H1 (cell line): ENCODE measurements at regions not wholly inside any gene's neighbourhood (a gene's known extent, or its start where the extent isn't known, plus 50 kb on each side); places are given as distances from the start of the nearest gene placed in this dataset.

Experiments
- CTCF ChIA-PET: fragments of 300-600 bp; sonication (Branson Sonifier 250); formaldehyde crosslinking; loops from one replicate; lab custom pipeline; 2021; ENCODE audit not compliant: partially characterized antibody; lab: Charles Lee
- POLR2A ChIA-PET: fragments of 300-600 bp; sonication (Branson Sonifier 250); formaldehyde crosslinking; loops from one replicate; lab custom pipeline; 2021; ENCODE audit warnings: inconsistent platforms; ENCODE audit not compliant: partially characterized antibody; lab: Charles Lee
- DNase-seq, 2 experiments: peaks; one replicate each; pipeline versions ENCODE4 v3.0.0 to v3.0.0-alpha.2; 2010 to 2022; ENCODE audit warnings: low spot score in 2 of 2, low read depth in 1 of 2, mixed read lengths in 1 of 2
- FAIRE-seq: peaks from 2 replicates; lab custom pipeline; 2011; peaks lifted over from hg19 to GRCh38; lab: Jason Lieb, UNC
- H2AFZ ChIP-seq: 2 replicates; pipeline ENCODE4 v1.8.1; 2012; ENCODE audit warnings: low read length, inconsistent platforms
- H2AK5ac ChIP-seq: 2 replicates; pipeline ENCODE4 v1.6.1; 2013; ENCODE audit warnings: low read depth, low read length
- H2BK120ac ChIP-seq: replicated peaks from 2 replicates; pipeline ENCODE3; 2013; ENCODE audit warnings: low read depth, low read length, inconsistent platforms
- H2BK12ac ChIP-seq: 2 replicates; pipeline ENCODE4 v1.6.1; 2013; ENCODE audit warnings: low read depth, low read length
- H2BK15ac ChIP-seq: 2 replicates; pipeline ENCODE4 v1.6.1; 2013; ENCODE audit warnings: low read length
- H2BK20ac ChIP-seq: 2 replicates; pipeline ENCODE4 v1.6.1; 2013; ENCODE audit warnings: low read length
- H2BK5ac ChIP-seq: 2 replicates; pipeline ENCODE4 v1.6.1; 2013; ENCODE audit warnings: low read depth, low read length
- H3K14ac ChIP-seq: 2 replicates; pipeline ENCODE4 v1.6.1; 2013; ENCODE audit warnings: inconsistent platforms; ENCODE audit not compliant: insufficient read length
- H3K18ac ChIP-seq: 2 replicates; pipeline ENCODE4 v1.6.1; 2013; ENCODE audit warnings: low read length; ENCODE audit errors: extremely low read depth
- H3K23ac ChIP-seq: 2 replicates; pipeline ENCODE4 v1.6.1; 2013; ENCODE audit warnings: inconsistent platforms; ENCODE audit not compliant: insufficient read length
- H3K23me2 ChIP-seq: 2 replicates; pipeline ENCODE4 v1.6.1; 2013; ENCODE audit warnings: low read depth, low read length
- H3K27ac ChIP-seq: 2 replicates; pipeline ENCODE4 v1.6.1; 2011; ENCODE audit warnings: low read depth, low read length, inconsistent platforms
- H3K27me3 ChIP-seq, 4 experiments: replicated peaks in 1 of 4; 1 replicate in 1 of 4; 2 replicates in 3 of 4; pipeline versions ENCODE4 v1.6.1 to v1.8.1; 2011 to 2013; ENCODE audit warnings: low read length in 3 of 4, mild to moderate bottlenecking in 3 of 4, inconsistent platforms in 2 of 4, mixed read lengths in 2 of 4, moderate library complexity in 1 of 4; ENCODE audit not compliant: control insufficient read depth in 3 of 4, insufficient read depth in 3 of 4; ENCODE audit errors: extremely low read depth in 1 of 4
- H3K36me3 ChIP-seq, 4 experiments: 2 replicates each; pipeline versions ENCODE4 v1.6.1 to v1.8.1; 2011 to 2013; ENCODE audit warnings: mild to moderate bottlenecking in 4 of 4, low read length in 3 of 4, moderate library complexity in 2 of 4, control low read depth in 1 of 4, inconsistent platforms in 1 of 4; ENCODE audit not compliant: insufficient read depth in 4 of 4, control insufficient read depth in 2 of 4
- H3K4ac ChIP-seq: replicated peaks from 2 replicates; pipeline ENCODE3; 2013; ENCODE audit warnings: low read length, low read depth, mixed read lengths, inconsistent platforms; ENCODE audit not compliant: insufficient read length
- H3K4me1 ChIP-seq, 4 experiments: replicated peaks in 1 of 4; 1 replicate in 1 of 4; 2 replicates in 3 of 4; pipeline versions ENCODE4 v1.6.1 to v1.8.1; 2011 to 2013; ENCODE audit warnings: low read length in 3 of 4, inconsistent platforms in 2 of 4, mixed read lengths in 1 of 4; ENCODE audit not compliant: insufficient read depth in 4 of 4, control insufficient read depth in 3 of 4
- H3K4me2 ChIP-seq, 2 experiments: 2 replicates each; pipeline versions ENCODE4 v1.6.1 to v1.8.1; 2011 to 2013; ENCODE audit warnings: low read depth in 2 of 2, low read length in 2 of 2, control low read depth in 1 of 2, inconsistent platforms in 1 of 2, mild to moderate bottlenecking in 1 of 2; ENCODE audit not compliant: insufficient read depth in 1 of 2
- H3K4me3 ChIP-seq, 4 experiments: fragments of 200-600, 300-600 bp in 1 of 4; sonication (generic), shearing (Covaris generic), sonication (Bioruptor Twin) in 1 of 4; 2 replicates each; pipeline versions ENCODE4 v1.5.1 to v1.8.1; 2011 to 2016; ENCODE audit warnings: low read length in 4 of 4, low read depth in 3 of 4, control low read depth in 2 of 4, inconsistent platforms in 2 of 4, mild to moderate bottlenecking in 2 of 4, mixed read lengths in 1 of 4, moderate library complexity in 1 of 4; ENCODE audit not compliant: insufficient read depth in 2 of 4; ENCODE audit errors: extremely low read depth in 1 of 4
- H3K56ac ChIP-seq: replicated peaks from 2 replicates; pipeline ENCODE3; 2013; ENCODE audit warnings: low read depth, mild to moderate bottlenecking, mixed read lengths, low read length, inconsistent platforms; ENCODE audit not compliant: insufficient read length
- H3K79me1 ChIP-seq: 2 replicates; pipeline ENCODE4 v1.6.1; 2013; ENCODE audit warnings: low read depth, low read length, control low read depth
- H3K79me2 ChIP-seq, 2 experiments: 2 replicates each; pipeline versions ENCODE4 v1.6.1 to v1.8.1; 2012 to 2013; ENCODE audit warnings: low read length in 2 of 2, mild to moderate bottlenecking in 2 of 2, inconsistent platforms in 1 of 2; ENCODE audit not compliant: insufficient read depth in 2 of 2, control insufficient read depth in 1 of 2
- H3K9ac ChIP-seq, 4 experiments: replicated peaks in 1 of 4; 1 replicate in 1 of 4; 2 replicates in 3 of 4; pipeline versions ENCODE4 v1.6.1 to v1.8.1; 2011 to 2013; ENCODE audit warnings: low read depth in 3 of 4, low read length in 3 of 4, control low read depth in 2 of 4, mild to moderate bottlenecking in 2 of 4, moderate library complexity in 2 of 4, inconsistent platforms in 1 of 4; ENCODE audit errors: extremely low read depth in 1 of 4
- H3K9me3 ChIP-seq, 2 experiments: 2 replicates each; pipeline versions ENCODE4 v1.6.1 to v1.8.1; 2012 to 2013; ENCODE audit warnings: mild to moderate bottlenecking in 2 of 2, moderate library complexity in 2 of 2, control low read depth in 1 of 2, inconsistent platforms in 1 of 2, low read depth in 1 of 2, low read length in 1 of 2, mixed read lengths in 1 of 2; ENCODE audit not compliant: insufficient read depth in 2 of 2
- H4K20me1 ChIP-seq, 2 experiments: replicated peaks in 1 of 2; 2 replicates each; pipeline versions ENCODE3 to v1.8.1; 2011 to 2013; ENCODE audit warnings: inconsistent platforms in 2 of 2, low read length in 2 of 2, mild to moderate bottlenecking in 1 of 2; ENCODE audit not compliant: insufficient read depth in 2 of 2, control insufficient read depth in 1 of 2
- H4K5ac ChIP-seq: 2 replicates; pipeline ENCODE4 v1.6.1; 2013; ENCODE audit warnings: low read length, low read depth, mixed read lengths, inconsistent platforms; ENCODE audit not compliant: insufficient read length
- H4K8ac ChIP-seq: 2 replicates; pipeline ENCODE4 v1.8.0; 2013; ENCODE audit warnings: mild to moderate bottlenecking, moderate library complexity, low read length, inconsistent platforms; ENCODE audit not compliant: insufficient read depth; ENCODE audit errors: extremely low read depth
- H4K91ac ChIP-seq: replicated peaks from 2 replicates; pipeline ENCODE3; 2013; ENCODE audit warnings: low read length, mixed read lengths, inconsistent platforms; ENCODE audit not compliant: insufficient read length
- CHD1 ChIP-seq: IDR thresholded peaks from 2 replicates; pipeline ENCODE4 v1.6.1; 2012; ENCODE audit warnings: low read depth, low read length, improper control_type of control experiment
- EP300 ChIP-seq, 2 experiments: IDR thresholded peaks; 1 replicate in 1 of 2; 2 replicates in 1 of 2; pipeline ENCODE4 v1.6.1; 2011 to 2012; ENCODE audit warnings: low read depth in 2 of 2, low read length in 2 of 2, mild to moderate bottlenecking in 2 of 2, borderline replicate concordance in 1 of 2, inconsistent platforms in 1 of 2, moderate library complexity in 1 of 2
- FOSL1 ChIP-seq: IDR thresholded peaks from 2 replicates; pipeline ENCODE4 v1.6.1; 2011; ENCODE audit warnings: mild to moderate bottlenecking, low read depth, low read length, moderate library complexity; ENCODE audit not compliant: insufficient read depth
- JUN ChIP-seq: IDR thresholded peaks from 2 replicates; pipeline ENCODE4 v1.6.1; 2011; ENCODE audit warnings: low read depth, mild to moderate bottlenecking, improper control_type of control experiment, low read length
- MAFK ChIP-seq: IDR thresholded peaks from 2 replicates; pipeline ENCODE4 v1.6.1; 2012; ENCODE audit warnings: low read depth, mild to moderate bottlenecking, improper control_type of control experiment, low read length
- SP4 ChIP-seq: IDR thresholded peaks from 2 replicates; pipeline ENCODE4 v1.6.1; 2012; ENCODE audit warnings: low read length, inconsistent platforms
- TAF1 ChIP-seq: IDR thresholded peaks from 2 replicates; pipeline ENCODE4 v1.6.1; 2011; ENCODE audit warnings: mild to moderate bottlenecking, low read depth, low read length
- TBP ChIP-seq: IDR thresholded peaks from 2 replicates; pipeline ENCODE4 v1.6.1; 2011; ENCODE audit warnings: low read depth, low read length, improper control_type of control experiment
- USF2 ChIP-seq: IDR thresholded peaks from 2 replicates; pipeline ENCODE4 v1.6.1; 2011; ENCODE audit warnings: low read length, improper control_type of control experiment
- WGBS, 2 experiments: shearing (Covaris generic) in 1 of 2; methylation state at CpG; one replicate each; pipeline versions ENCODE4 v1.1.6 to v1.1.7; 2013 to 2015; ENCODE audit warnings: low lambda C conversion rate in 2 of 2, mixed read lengths in 2 of 2, inconsistent platforms in 1 of 2, low coverage in 1 of 2, missing lambda C conversion rate in 1 of 2; ENCODE audit not compliant: insufficient replicate concordance in 2 of 2, insufficient coverage in 1 of 2, insufficient read length in 1 of 2; ENCODE audit errors: extremely low coverage in 1 of 2, missing lambda C conversion rate in 1 of 2; 5-methylcytosine and 5-hydroxymethylcytosine counted together

GRCh38 chr6:117078624-117079023, 186.7 kb upstream of the VGLL2 start:
- H2AFZ ChIP-seq, result no peak overlapping the region
- H3K14ac ChIP-seq, result no peak overlapping the region
- CTCF ChIA-PET, result no interaction called here
- H3K9ac ChIP-seq, result no peak overlapping the region
- H2BK120ac ChIP-seq, result no peak overlapping the region
- H3K27me3 ChIP-seq, result no peaks in the 10 kb centered on the region
- POLR2A ChIA-PET, result no interaction called here
- no peak overlapping the region for H2BK20ac ChIP-seq
- DNase-seq, result no peak
- H4K91ac ChIP-seq, result no peak overlapping the region
- no peak overlapping the region for H3K27ac ChIP-seq
- no peaks in the 10 kb centered on the region for H3K9me3 ChIP-seq
- no peak overlapping the region for H3K56ac ChIP-seq
- no peak overlapping the region for H2BK5ac ChIP-seq
- H3K79me2 ChIP-seq, result no peaks in the 10 kb centered on the region
- H2AK5ac ChIP-seq, result no peak overlapping the region
- H3K36me3 ChIP-seq, result no peaks in the 10 kb centered on the region
- no peak overlapping the region for H4K8ac ChIP-seq
- TF ChIP-seq EP300 (IDR thresholded peaks at IDR 0.05; ENCODE audit: borderline replicate concordance in 1 of 2, low read depth in 2 of 2, low read length in 2 of 2), result no peak
- TF ChIP-seq CHD1, result no peak
- no peak for TF ChIP-seq MAFK
- TF ChIP-seq JUN, result no peak
- no peak for TF ChIP-seq TAF1
- no peak for TF ChIP-seq USF2
- no peak for TF ChIP-seq FOSL1
- TF ChIP-seq TBP, result no peak
- no peak for TF ChIP-seq SP4
- TF ChIP-seq, all 59 proteins: peak for 0
- H3K4me2 ChIP-seq, result no peak overlapping the region
- no peaks in the 10 kb centered on the region for H3K79me1 ChIP-seq
- no peak overlapping the region for H4K5ac ChIP-seq
- H3K4ac ChIP-seq, result no peak overlapping the region
- H3K23me2 ChIP-seq, result no peaks in the 10 kb centered on the region
- no peak overlapping the region for H2BK15ac ChIP-seq
- FAIRE-seq, result no peak
- H4K20me1 ChIP-seq, result no peaks in the 10 kb centered on the region
- H3K23ac ChIP-seq, result no peak overlapping the region
- 86% methylated on average over 2 of the region's 2 CpGs; no CpG with 5 or more reads in 1 of the 2 experiments for WGBS, 2 experiments
- H2BK12ac ChIP-seq, result no peak overlapping the region
- no peak overlapping the region for H3K4me3 ChIP-seq
- no peaks in the 10 kb centered on the region for H3K4me1 ChIP-seq
- no peak overlapping the region for H3K18ac ChIP-seq
